ENCODE measurements at regions not wholly inside any gene's neighbourhood (a gene's known extent, or its start where the extent isn't known, plus 50 kb on each side); places are given as distances from the start of the nearest gene placed in this dataset.

- DNase-seq (ENCODE audit: low read depth) = no peak
Measured at GRCh38 chr13:85492283-85492682, 306.9 kb downstream of the SLITRK6 start.

DNA sequence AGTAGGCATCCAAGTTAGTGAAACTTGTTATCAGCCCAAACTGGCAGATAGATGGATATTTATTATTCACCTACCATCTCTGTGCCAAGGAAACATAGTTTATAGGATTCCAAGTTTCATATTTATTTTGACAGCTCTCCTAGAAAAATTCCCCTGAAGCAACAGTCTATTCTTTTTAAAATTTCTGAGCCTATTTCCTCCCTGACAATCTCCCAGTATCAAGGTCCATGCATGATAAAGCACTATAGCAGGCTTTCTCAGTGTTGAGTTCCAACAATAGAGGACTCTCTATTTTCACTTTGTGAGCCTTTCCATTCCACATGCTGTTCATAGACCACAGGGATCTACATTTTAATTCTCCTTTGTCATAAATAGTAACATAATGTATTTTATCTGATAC lies 312.6 kb downstream of the SLITRK6 start:
- no peak for DNase-seq (ENCODE audit: low read depth)

- DNase-seq (ENCODE audit: low read depth) = no peak
Measured at GRCh38 chr13:85473144-85473543, 326.1 kb downstream of the SLITRK6 start.

DNA sequence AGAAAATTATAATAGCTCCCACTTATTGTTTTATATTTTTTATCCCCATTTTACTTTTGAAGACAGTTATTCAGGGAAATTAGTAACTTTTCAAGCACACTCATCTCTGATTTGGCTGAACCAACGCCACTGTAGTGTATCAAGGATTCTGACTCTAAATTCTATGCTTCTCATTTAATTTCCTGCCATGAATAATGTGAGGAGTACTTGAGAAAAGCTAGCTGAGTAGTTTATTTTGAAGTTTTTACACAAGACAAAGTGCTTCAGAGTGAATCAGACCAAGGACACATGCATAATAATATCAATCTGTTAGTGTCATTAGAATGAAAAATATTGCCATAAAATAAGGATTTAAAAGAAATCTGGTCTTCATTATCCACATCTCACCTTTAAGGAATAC lies 329.9 kb downstream of the SLITRK6 start:
- DNase-seq (ENCODE audit: low read depth) = no peak

DNA sequence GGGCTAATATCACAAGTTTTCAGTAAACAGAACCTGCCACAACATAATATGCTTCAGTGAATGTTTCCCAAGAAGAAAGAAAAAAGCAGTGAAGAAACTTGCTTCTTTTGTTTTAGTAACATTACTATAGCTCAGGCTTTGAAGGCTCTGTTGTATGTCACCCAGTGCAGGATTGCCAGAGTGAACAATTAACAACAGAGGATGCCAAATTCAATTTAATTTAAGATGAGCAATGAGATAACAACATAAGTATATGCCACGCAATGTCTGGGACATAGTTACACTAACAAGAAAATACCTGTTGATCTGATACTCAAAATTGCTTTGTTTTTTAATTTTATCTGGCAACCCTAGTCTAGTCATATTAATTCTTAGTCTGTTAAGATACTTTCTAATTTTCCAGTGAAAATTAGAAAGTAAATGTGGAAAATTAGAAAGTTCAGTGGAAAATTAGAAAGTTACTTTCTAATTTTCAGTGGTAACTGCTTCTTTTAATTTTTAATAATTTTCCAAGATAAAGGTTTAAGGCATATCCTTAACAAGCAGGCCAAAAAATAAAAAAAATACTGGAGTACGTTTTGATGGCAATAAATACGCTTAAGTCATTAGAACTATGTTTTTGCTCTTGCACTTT lies 336.3 kb downstream of the SLITRK6 start:
- DNase-seq (ENCODE audit: low read depth) = no peak

DNA sequence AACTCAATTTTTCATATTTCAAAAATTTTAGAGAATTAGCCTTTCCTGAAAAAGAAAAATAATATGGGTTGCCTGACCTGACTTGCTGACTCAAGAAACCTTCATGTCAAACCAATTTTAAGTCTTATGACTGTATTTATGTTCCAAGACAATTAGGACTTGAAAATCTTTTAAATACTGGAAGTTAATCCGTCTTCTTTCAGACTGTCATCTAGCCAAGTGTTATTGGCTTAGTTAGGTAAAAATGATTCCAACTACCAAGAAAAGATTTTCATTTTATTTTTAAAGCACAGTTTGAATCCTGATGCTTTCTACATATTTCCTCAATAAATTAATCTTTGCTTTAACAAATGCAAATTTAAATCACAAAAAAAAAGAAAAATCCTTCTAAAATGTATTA lies 337.6 kb downstream of the SLITRK6 start:
- no peak for DNase-seq (ENCODE audit: low read depth)

GRCh38 chr13:85445534-85445933 lies 353.7 kb downstream of the SLITRK6 start:
- DNase-seq (ENCODE audit: low read depth) = no peak

GRCh38 chr13:85441975-85442374 lies 357.2 kb downstream of the SLITRK6 start:
- DNase-seq (ENCODE audit: low read depth) = no peak

DNA sequence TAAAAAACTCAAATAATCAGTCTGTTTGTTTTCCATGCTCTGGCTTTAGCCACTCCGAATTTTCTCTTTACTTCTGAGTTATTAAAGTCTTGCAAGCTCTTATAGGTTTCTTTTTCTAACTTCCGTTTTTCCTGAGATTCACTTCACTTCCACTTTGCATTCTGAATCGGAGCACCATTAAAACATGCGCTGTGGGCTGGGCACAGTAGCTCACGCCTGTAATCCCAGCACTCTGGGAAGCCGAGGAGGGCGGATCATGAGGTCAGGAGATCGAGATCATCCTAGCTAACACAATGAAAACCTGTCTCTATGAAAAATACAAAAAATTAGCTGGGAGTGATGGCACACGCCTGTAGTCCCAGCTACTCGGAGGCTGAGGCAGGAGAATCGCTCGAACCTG lies 357.9 kb downstream of the SLITRK6 start:
- DNase-seq (ENCODE audit: low read depth) = no peak

GRCh38 chr13:85436029-85436428 lies 363.2 kb downstream of the SLITRK6 start:
- no peak for DNase-seq (ENCODE audit: low read depth)

- DNase-seq (ENCODE audit: low read depth) = no peak
Measured at GRCh38 chr13:85434927-85435326, 364.3 kb downstream of the SLITRK6 start.

DNA sequence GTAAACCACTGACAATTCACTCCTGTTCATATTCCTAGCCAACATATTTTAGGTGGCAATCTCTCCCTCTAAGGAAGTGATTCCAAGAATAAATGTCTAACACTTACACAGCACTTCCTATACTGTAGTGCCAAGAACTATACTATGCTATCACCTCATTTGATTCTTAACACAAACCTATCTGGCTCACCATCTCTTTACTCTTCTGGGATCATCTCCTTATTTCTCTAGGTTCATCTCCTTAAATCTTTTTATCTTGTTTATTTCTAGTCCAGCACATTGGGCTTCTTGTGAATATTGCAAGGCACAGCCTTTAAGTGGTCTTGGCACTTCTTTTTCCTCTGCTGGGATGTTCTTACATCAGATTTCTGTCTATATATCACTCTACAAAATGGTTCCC lies 366.3 kb downstream of the SLITRK6 start:
- DNase-seq (ENCODE audit: low read depth) = no peak

GRCh38 chr13:85431720-85432119 lies 367.5 kb downstream of the SLITRK6 start:
- DNase-seq (ENCODE audit: low read depth) = no peak

GRCh38 chr13:85430216-85430794 lies 368.9 kb downstream of the SLITRK6 start:
- DNase-seq (ENCODE audit: low read depth) = no peak

GRCh38 chr13:85427416-85427815 lies 371.8 kb downstream of the SLITRK6 start:
- no peak for DNase-seq (ENCODE audit: low read depth)

DNA sequence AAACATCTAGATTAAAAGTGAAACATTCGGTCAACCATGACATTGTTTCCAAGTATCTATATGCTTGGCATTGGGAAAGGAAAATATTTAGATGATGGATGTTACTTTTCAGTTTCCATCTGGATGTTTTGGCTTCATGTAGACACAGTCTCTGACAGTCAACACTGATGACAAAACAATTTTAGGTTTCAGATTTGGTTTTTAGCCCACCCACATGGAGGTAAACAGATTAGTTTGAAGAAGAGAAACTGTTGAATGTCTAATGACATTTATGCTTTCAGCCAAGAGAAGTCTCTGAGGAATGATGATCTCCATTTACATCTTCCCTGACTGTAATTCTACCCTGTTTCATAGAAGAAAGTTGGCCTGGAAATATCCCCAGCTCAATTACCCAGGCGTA lies 379.1 kb downstream of the SLITRK6 start:
- no peak for DNase-seq (ENCODE audit: low read depth)

DNA sequence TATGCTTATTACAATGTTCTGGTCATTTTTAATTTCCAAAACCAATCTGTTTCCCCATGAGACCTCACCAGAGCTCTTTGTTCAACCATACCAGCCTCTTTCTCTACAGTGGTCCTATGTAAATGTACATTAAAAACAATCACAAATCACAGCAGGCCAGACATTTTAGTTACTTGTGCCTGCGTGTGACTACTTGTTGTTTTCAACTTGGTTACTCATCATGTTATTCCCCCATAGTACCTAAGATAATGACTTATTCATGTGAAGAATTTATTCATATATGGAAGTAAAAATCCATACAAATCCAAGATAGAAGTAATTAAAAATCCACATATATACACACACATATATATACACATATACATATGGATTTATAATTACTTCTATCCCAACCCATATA lies 379.6 kb downstream of the SLITRK6 start:
- DNase-seq (ENCODE audit: low read depth) = no peak

- no peak for DNase-seq (ENCODE audit: low read depth)
Measured at GRCh38 chr13:85417807-85418206, 381.4 kb downstream of the SLITRK6 start.

DNA sequence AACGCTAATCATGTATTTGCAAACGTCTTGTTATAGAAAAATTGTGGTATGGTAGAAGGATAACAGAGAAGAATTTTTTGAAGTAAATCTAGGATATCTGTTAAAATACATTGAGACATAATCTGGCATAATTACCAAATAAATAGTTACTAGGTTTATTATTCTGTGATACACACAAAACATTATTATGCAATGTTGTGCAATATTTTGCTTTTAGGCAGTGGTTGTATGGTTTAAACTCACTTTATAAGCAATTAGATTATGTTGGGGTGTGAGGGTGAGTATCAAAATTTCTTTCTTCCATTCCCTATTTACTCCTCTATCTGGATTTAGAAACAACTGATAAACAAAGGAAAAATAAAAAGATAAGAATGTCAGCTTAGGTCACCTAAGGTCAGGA lies 385.6 kb downstream of the SLITRK6 start:
- DNase-seq (ENCODE audit: low read depth) = no peak

DNA sequence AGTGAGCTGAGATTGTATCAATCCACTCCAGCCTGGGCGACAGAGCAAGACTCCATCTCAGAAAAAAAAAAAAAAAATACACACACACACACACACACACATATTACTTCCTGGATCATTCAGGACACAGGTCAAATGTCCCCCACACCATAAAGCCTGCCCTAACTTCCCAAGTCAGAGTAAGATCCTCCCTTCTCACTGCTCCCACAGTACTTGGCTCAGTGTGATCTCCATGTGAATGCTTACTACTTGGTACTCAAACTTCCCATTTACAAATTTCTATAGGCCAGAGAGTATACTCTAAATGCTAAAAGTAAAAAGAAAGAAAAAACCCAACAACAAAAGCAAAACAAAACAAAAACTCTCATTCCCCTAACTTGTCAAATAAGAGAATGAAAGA lies 386.8 kb downstream of the SLITRK6 start:
- no peak for DNase-seq (ENCODE audit: low read depth)

- no peak for DNase-seq (ENCODE audit: low read depth)
Measured at GRCh38 chr13:85411591-85411990, 387.6 kb downstream of the SLITRK6 start.

DNA sequence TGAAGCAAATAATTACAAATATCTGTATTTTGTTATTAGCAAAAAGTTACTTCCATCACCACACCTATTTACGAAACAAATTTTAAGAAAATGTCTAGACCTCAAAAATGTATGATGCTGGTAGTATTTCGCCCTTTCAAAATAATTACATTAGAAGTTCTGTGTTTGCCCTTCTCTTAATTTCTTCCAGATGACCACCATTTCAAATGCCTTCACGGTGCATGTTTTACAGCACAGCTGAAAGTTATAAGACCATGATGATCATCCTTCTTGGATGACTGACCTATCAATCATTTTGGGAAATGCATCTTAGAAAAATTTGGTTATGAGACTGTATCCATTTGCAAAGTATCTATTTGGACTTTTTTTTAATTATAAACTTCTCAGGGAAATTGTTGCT lies 390.8 kb downstream of the SLITRK6 start:
- no peak for DNase-seq (ENCODE audit: low read depth)

DNA sequence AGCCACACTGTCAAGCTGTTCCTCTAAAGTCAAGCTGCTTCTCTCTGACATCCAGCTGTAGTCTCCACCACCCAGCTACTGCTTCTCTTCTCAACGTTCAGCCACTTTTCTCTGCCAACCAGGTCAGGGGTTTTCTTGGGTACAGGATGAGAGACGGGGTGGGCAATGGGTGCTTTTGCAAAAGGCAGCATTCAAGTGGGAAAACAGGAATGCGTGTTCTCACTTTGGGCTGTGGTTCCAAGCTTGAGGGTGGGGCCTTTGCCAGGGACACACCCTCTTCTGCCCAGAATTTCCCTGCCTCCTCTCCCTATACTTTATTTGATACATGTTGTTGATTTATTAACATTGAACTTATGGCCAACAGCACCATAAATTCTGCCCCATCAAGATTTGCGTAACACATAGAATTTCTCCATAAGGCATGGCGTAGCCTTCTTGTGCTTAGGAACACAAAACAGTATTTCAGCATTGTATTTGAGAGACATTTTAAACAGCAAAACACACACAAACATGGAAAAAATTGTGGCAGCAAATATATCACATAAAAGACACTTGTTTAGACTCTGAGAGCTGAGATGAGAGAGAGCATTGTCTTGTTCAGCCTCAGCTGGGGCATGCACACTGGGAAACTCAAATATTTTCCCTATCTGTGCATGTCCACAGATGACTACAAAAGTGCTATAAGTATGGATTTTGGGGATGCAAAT lies 392.8 kb downstream of the SLITRK6 start:
- no peak for DNase-seq (ENCODE audit: low read depth)
